ENCODE measurements at regions not wholly inside any gene's neighbourhood (a gene's known extent, or its start where the extent isn't known, plus 50 kb on each side); places are given as distances from the start of the nearest gene placed in this dataset.
"Not testable (repeated sequence)": the region's sequence is repeated elsewhere in the genome, so short reads cannot be mapped to it uniquely, and the experiment has no call there.

DNA sequence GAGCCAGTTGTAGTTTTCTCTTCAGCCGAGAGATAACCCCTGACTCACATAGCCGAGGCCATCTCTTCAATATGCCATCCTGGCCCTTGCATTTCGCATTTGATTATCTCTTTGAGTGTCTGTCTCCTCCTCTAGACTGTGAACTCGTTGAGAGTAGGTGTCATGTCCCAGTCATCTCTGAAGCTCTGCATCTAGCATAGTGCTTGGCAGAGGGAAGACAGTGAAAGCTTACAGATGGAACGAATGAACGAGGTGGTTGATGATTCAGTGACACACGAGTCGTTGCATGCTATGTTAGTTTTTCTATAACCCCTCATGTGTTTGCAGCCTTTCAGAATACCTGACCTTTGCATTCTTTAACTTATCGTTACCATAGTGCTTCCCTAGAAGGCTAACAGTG lies 59.9 kb upstream of the CYRIA start:
- Histone ChIP-seq H3K4me1 (no peaks in the 10 kb centered on the region), H3K4me3 (no peak overlapping the region), H3K36me3 (ENCODE audit: low read depth, missing control alignments) (no peaks in the 10 kb centered on the region), H3K27ac (no peak overlapping the region), H3K27me3 (no peaks in the 10 kb centered on the region), H3K9me3 (no peaks in the 10 kb centered on the region)
- WGBS, 2 donors, result 80 to 84% methylated on average over 9 of the region's 9 CpGs
- no peak for DNase-seq
- TF ChIP-seq, protein P1, sequence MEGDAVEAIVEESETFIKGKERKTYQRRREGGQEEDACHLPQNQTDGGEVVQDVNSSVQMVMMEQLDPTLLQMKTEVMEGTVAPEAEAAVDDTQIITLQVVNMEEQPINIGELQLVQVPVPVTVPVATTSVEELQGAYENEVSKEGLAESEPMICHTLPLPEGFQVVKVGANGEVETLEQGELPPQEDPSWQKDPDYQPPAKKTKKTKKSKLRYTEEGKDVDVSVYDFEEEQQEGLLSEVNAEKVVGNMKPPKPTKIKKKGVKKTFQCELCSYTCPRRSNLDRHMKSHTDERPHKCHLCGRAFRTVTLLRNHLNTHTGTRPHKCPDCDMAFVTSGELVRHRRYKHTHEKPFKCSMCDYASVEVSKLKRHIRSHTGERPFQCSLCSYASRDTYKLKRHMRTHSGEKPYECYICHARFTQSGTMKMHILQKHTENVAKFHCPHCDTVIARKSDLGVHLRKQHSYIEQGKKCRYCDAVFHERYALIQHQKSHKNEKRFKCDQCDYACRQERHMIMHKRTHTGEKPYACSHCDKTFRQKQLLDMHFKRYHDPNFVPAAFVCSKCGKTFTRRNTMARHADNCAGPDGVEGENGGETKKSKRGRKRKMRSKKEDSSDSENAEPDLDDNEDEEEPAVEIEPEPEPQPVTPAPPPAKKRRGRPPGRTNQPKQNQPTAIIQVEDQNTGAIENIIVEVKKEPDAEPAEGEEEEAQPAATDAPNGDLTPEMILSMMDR (IDR thresholded peaks at IDR 0.05), result no peak
- no peak for TF ChIP-seq POLR2A (IDR thresholded peaks at IDR 0.05)
- intact Hi-C loops (cut with DNase I; ENCODE audit: low total_unique reads), result no loop called here

DNA sequence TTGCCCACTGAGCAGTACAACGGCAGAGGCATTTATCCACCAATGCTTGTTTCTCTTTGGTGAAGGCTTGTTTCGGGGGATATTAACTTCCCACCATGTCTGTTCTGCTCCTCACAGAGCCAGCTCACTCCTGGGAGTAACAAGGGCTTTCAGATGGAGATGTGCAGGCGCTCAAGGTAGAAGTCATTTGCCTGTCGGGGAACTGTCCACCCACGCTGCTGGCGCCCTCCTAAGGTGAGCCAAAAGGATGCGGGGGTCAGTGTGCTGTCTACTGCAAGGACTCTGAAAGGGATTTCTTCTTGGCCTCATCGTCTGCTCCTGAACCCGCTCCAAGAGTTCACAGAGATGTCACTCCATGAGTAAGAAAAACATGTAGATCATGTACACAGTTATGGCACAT lies 57.0 kb upstream of the CYRIA start:
- intact Hi-C loops (cut with DNase I; ENCODE audit: low total_unique reads), result no loop called here
- Histone ChIP-seq H3K4me3 (no peak overlapping the region), H3K27ac (no peak overlapping the region), H3K4me1 (no peaks in the 10 kb centered on the region), H3K36me3 (ENCODE audit: low read depth, missing control alignments) (no peaks in the 10 kb centered on the region), H3K27me3 (no peaks in the 10 kb centered on the region), H3K9me3 (no peaks in the 10 kb centered on the region)
- DNase-seq, result no peak
- WGBS, 2 donors, result 65 to 69% methylated on average over 9 of the region's 9 CpGs
- TF ChIP-seq, protein P1 (IDR thresholded peaks at IDR 0.05), result no peak

DNA sequence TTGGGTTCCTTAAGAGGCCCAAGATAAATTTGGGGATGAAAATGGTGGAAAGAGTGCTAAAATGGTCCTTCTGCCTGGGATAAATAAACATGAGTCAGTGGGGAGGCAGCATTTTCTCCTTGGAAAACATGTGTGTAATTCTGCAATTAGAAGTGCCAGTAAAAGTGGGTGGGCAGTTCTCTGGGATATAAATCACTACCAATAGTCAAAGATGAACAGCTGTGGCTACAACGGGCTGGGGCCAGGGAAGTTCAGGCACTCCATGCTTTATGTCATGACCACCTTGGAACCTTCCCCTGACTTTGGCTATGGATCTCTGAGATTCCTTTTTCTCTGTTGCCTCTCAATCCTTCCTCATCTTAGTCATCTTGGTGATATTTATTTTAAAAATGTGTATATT lies 56.5 kb upstream of the CYRIA start:
- Histone ChIP-seq H3K27me3 (no peaks in the 10 kb centered on the region), H3K4me1 (no peaks in the 10 kb centered on the region), H3K9me3 (no peaks in the 10 kb centered on the region), H3K27ac (no peak overlapping the region), H3K4me3 (no peak overlapping the region), H3K36me3 (ENCODE audit: low read depth, missing control alignments) (no peaks in the 10 kb centered on the region)
- intact Hi-C loops (cut with DNase I; ENCODE audit: low total_unique reads), result no loop called here
- no peak for TF ChIP-seq POLR2A (IDR thresholded peaks at IDR 0.05)
- TF ChIP-seq, protein P1 (IDR thresholded peaks at IDR 0.05), result no peak
- WGBS, 2 donors, result 52% methylated on average over 1 of the region's 1 CpG
- no peak for DNase-seq

DNA sequence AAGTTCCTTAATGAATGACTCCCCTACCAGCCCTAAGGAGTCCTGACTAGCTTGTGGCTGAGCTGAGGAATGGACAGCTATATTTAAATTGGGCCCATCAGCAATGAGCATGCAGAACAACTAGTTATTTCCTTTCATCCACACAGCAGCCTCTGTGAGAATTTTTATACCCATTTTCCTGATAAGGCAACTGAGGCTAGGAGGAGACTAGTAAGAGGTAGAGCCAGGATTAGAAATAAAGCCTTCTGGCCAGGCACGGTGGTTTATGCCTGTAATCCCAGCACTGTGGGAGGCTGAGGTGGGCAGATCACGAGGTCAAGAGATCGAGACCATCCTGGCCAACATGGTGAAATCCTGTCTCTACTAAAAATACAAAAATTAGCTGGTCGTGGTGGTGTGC lies 55.9 kb upstream of the CYRIA start:
- not testable (repeated sequence) for DNase-seq, H3K4me1 ChIP-seq
- WGBS, 2 donors, result 84 to 87% methylated on average over 4 of the region's 4 CpGs

DNA sequence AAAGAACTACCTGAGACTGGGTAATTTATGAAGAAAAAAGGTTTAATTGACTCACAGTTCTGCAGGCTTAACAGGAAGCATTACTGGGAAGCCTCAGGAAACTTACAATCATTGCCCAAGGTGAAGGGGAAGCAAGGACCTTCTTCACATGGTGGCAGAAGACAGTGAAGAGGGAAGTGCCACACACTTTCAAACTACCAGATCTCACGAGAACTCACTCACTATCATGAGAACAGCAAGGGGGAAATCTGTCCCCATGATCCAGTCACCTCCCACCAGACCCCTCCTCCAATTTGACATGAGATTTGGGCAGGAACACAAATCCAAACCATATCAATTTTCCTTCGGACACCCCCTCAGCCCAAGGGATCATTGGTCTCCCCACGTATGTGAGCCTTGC lies 55.1 kb upstream of the CYRIA start:
- DNase-seq; H3K27ac ChIP-seq; H3K4me1 ChIP-seq; H3K4me3 ChIP-seq; H3K36me3 ChIP-seq (ENCODE audit: low read depth, missing control alignments); intact Hi-C loops (cut with DNase I; ENCODE audit: low total_unique reads); H3K27me3 ChIP-seq; H3K9me3 ChIP-seq: not testable (repeated sequence)
- WGBS, 2 donors, result 83 to 98% methylated on average over 3 of the region's 3 CpGs

More for the DNA sequence above, 55.9 kb upstream of the CYRIA start:
- H3K36me3 ChIP-seq (ENCODE audit: low read depth, missing control alignments); H3K9me3 ChIP-seq; intact Hi-C loops (cut with DNase I; ENCODE audit: low total_unique reads); H3K4me3 ChIP-seq; H3K27ac ChIP-seq; H3K27me3 ChIP-seq: not testable (repeated sequence)

DNA sequence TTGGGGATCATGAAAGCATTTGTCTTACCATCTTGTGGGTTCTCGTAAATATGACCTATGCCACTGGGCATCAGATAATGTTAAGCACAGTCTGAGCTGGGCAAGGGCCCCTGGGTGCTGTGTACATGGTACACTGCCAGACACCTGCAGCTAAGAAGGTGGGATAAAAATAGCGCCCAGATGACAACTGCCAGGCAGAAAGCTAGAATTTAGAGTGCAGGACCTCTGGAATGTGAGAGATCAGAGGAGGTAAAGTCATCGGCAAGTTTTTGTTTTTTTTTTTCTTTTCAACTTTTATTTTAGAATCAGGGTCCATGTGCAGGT lies 53.8 kb upstream of the CYRIA start:
- no peaks in the 10 kb centered on the region for H3K27me3 ChIP-seq
- TF ChIP-seq, protein P1 (IDR thresholded peaks at IDR 0.05), result no peak
- no peak for TF ChIP-seq POLR2A (IDR thresholded peaks at IDR 0.05)
- H3K36me3 ChIP-seq (ENCODE audit: low read depth, missing control alignments), result no peaks in the 10 kb centered on the region
- no peaks in the 10 kb centered on the region for H3K9me3 ChIP-seq
- no peak overlapping the region for H3K4me3 ChIP-seq
- WGBS, 2 donors, result 79 to 82% methylated on average over 3 of the region's 3 CpGs
- intact Hi-C loops (cut with DNase I; ENCODE audit: low total_unique reads), result no loop called here
- H3K4me1 ChIP-seq, result no peaks in the 10 kb centered on the region
- DNase-seq, result no peak
- no peak overlapping the region for H3K27ac ChIP-seq

Measured in testis (tissue), 2 donors.